H9 (cell line): ENCODE measurements at regions not wholly inside any gene's neighbourhood (a gene's known extent, or its start where the extent isn't known, plus 50 kb on each side); places are given as distances from the start of the nearest gene placed in this dataset.

Source experiments
- DNase-seq: peaks from one replicate; pipeline ENCODE4 v3.0.0-alpha.2; 2017
- H2AFZ ChIP-seq: one replicate; pipeline ENCODE4 v1.6.1; 2013; ENCODE audit warnings: mild to moderate bottlenecking, low read length, control low read depth, moderate library complexity
- H2AK5ac ChIP-seq: 2 replicates; pipeline ENCODE4 v1.6.1; 2013; ENCODE audit warnings: low read length, control low read depth, mixed read lengths; ENCODE audit not compliant: insufficient read length
- H2BK120ac ChIP-seq: one replicate; pipeline ENCODE4 v1.6.1; 2013; ENCODE audit warnings: low read depth, mild to moderate bottlenecking, low read length, control low read depth, inconsistent platforms; ENCODE audit not compliant: poor library complexity, severe bottlenecking
- H2BK12ac ChIP-seq: 2 replicates; pipeline ENCODE4 v1.6.1; 2013; ENCODE audit warnings: low read length, control low read depth, mixed read lengths, low read depth; ENCODE audit not compliant: insufficient read length
- H2BK15ac ChIP-seq: 2 replicates; pipeline ENCODE4 v1.6.1; 2013; ENCODE audit warnings: low read depth, low read length, control low read depth
- H2BK20ac ChIP-seq: one replicate; pipeline ENCODE4 v1.6.1; 2013; ENCODE audit warnings: low read depth, mild to moderate bottlenecking, low read length, control low read depth, inconsistent platforms; ENCODE audit not compliant: poor library complexity, severe bottlenecking
- H2BK5ac ChIP-seq: 2 replicates; pipeline ENCODE4 v1.6.1; 2013; ENCODE audit warnings: low read length, control low read depth, mixed read lengths; ENCODE audit not compliant: insufficient read length
- H3K14ac ChIP-seq: 2 replicates; pipeline ENCODE4 v1.6.1; 2013; ENCODE audit warnings: low read length, control low read depth; ENCODE audit not compliant: insufficient read depth
- H3K18ac ChIP-seq: 2 replicates; pipeline ENCODE4 v1.6.1; 2013; ENCODE audit warnings: low read depth, mild to moderate bottlenecking, mixed read lengths, low read length, control low read depth; ENCODE audit not compliant: insufficient read length
- H3K23ac ChIP-seq: 2 replicates; pipeline ENCODE4 v1.6.1; 2013; ENCODE audit warnings: low read length, control low read depth, mixed read lengths, low read depth; ENCODE audit not compliant: insufficient read length
- H3K23me2 ChIP-seq: 2 replicates; pipeline ENCODE4 v1.6.1; 2013; ENCODE audit warnings: low read depth, mild to moderate bottlenecking, mixed read lengths, low read length, control low read depth; ENCODE audit not compliant: insufficient read length, poor library complexity, severe bottlenecking
- H3K27ac ChIP-seq: 2 replicates; pipeline ENCODE4 v1.5.1; 2013; ENCODE audit warnings: low read length, control low read depth, mixed read lengths, low read depth; ENCODE audit not compliant: insufficient read length
- H3K27me3 ChIP-seq: 2 replicates; pipeline ENCODE4 v1.6.1; 2013; ENCODE audit warnings: low read length, control low read depth, inconsistent platforms; ENCODE audit not compliant: insufficient read depth
- H3K4ac ChIP-seq: 2 replicates; pipeline ENCODE4 v1.6.1; 2013; ENCODE audit warnings: low read depth, mild to moderate bottlenecking, control low read depth, inconsistent platforms, low read length, moderate library complexity
- H3K4me1 ChIP-seq: 2 replicates; pipeline ENCODE4 v1.6.1; 2013; ENCODE audit warnings: low read length, control low read depth, inconsistent platforms; ENCODE audit not compliant: insufficient read depth
- H3K4me2 ChIP-seq: 2 replicates; pipeline ENCODE4 v1.6.1; 2013; ENCODE audit warnings: low read length, control low read depth, mixed read lengths; ENCODE audit not compliant: insufficient read length, insufficient read depth
- H3K56ac ChIP-seq: 2 replicates; pipeline ENCODE4 v1.6.1; 2013; ENCODE audit warnings: low read depth, mild to moderate bottlenecking, mixed read lengths, low read length, control low read depth; ENCODE audit not compliant: insufficient read length
- H3K79me1 ChIP-seq: 2 replicates; pipeline ENCODE4 v1.6.1; 2013; ENCODE audit warnings: low read depth, mild to moderate bottlenecking, moderate library complexity, low read length, control low read depth, inconsistent platforms; ENCODE audit not compliant: insufficient read depth, poor library complexity, severe bottlenecking
- H3K79me2 ChIP-seq: 2 replicates; pipeline ENCODE4 v1.6.1; 2013; ENCODE audit warnings: low read length, control low read depth, inconsistent platforms; ENCODE audit not compliant: insufficient read depth
- H3K9ac ChIP-seq: 2 replicates; pipeline ENCODE4 v1.6.1; 2013; ENCODE audit warnings: low read length, control low read depth, mixed read lengths; ENCODE audit not compliant: insufficient read length; ENCODE audit errors: extremely low read depth
- H3K9me3 ChIP-seq: one replicate; pipeline ENCODE4 v1.6.1; 2013; ENCODE audit warnings: low read depth, low read length, inconsistent platforms; ENCODE audit not compliant: control insufficient read depth
- H3T11ph ChIP-seq: one replicate; pipeline ENCODE4 v1.6.1; 2013; ENCODE audit warnings: mild to moderate bottlenecking, low read length, control low read depth, inconsistent platforms
- H4K20me1 ChIP-seq: one replicate; pipeline ENCODE4 v1.6.1; 2013; ENCODE audit not compliant: control insufficient read depth, insufficient read length, insufficient read depth
- H4K5ac ChIP-seq: 2 replicates; pipeline ENCODE4 v1.6.1; 2013; ENCODE audit warnings: low read depth, mild to moderate bottlenecking, mixed read lengths, low read length, control low read depth; ENCODE audit not compliant: insufficient read length
- H4K8ac ChIP-seq: replicated peaks from 2 replicates; pipeline ENCODE4 v1.6.1; 2013; ENCODE audit warnings: low read length, control low read depth, mixed read lengths, low read depth; ENCODE audit not compliant: insufficient read length
- H4K91ac ChIP-seq: 2 replicates; pipeline ENCODE4 v1.6.1; 2013; ENCODE audit warnings: low read depth, mild to moderate bottlenecking, moderate library complexity, mixed read lengths, low read length, control low read depth; ENCODE audit not compliant: insufficient read length
- H3K27ac Mint-ChIP-seq, 3 experiments: 2 replicates in 2 of 3; 3 replicates in 1 of 3; pipeline ENCODE4 v1.8.0; 2020 to 2021; ENCODE audit warnings: mixed read lengths in 3 of 3, mild to moderate bottlenecking in 1 of 3, moderate library complexity in 1 of 3
- H3K27me3 Mint-ChIP-seq: 2 replicates; pipeline ENCODE4 v1.8.0; 2021; ENCODE audit warnings: low read depth, mild to moderate bottlenecking, moderate library complexity, mixed read lengths
- H3K36me3 Mint-ChIP-seq, 3 experiments: 2 replicates in 2 of 3; 3 replicates in 1 of 3; pipeline ENCODE4 v1.8.0; 2020 to 2021; ENCODE audit warnings: low read depth in 3 of 3, mixed read lengths in 3 of 3; ENCODE audit not compliant: insufficient read depth in 1 of 3
- H3K4me1 Mint-ChIP-seq, 2 experiments: 2 replicates each; pipeline ENCODE4 v1.8.0; 2020; ENCODE audit warnings: mixed read lengths in 2 of 2
- H3K4me3 Mint-ChIP-seq, 2 experiments: 2 replicates in 1 of 2; 3 replicates in 1 of 2; pipeline ENCODE4 v1.8.0; 2020 to 2021; ENCODE audit warnings: mild to moderate bottlenecking in 2 of 2, mixed read lengths in 2 of 2, moderate library complexity in 1 of 2
- H3K9me3 Mint-ChIP-seq, 2 experiments: 2 replicates in 1 of 2; 3 replicates in 1 of 2; pipeline ENCODE4 v1.8.0; 2020; ENCODE audit warnings: mild to moderate bottlenecking in 2 of 2, mixed read lengths in 2 of 2, moderate library complexity in 1 of 2
- CTCF ChIP-seq: fragments of 200-600 bp; sonication (generic); conservative IDR thresholded peaks from 3 replicates; pipeline ENCODE4 v1.8.0; 2021; ENCODE audit warnings: antibody characterized with exemption, mild to moderate bottlenecking
- WGBS: extraction: QIAGEN DNeasy Blood & Tissue Kit; methylation state at CpG from one replicate; pipeline ENCODE4 v1.1.7; 2013; ENCODE audit warnings: missing lambda C conversion rate, low lambda C conversion rate, mixed read lengths; ENCODE audit not compliant: insufficient read length; ENCODE audit errors: extremely low coverage; 5-methylcytosine and 5-hydroxymethylcytosine counted together

GRCh38 chr20:60115451-60115850 lies 157.2 kb downstream of the CDH26 start:
- no peak overlapping the region for H3K23ac ChIP-seq
- no peaks in the 10 kb centered on the region for H3K23me2 ChIP-seq
- no peaks in the 10 kb centered on the region for H3K79me2 ChIP-seq
- H2BK5ac ChIP-seq = no peak overlapping the region
- no peaks in the 10 kb centered on the region for H3K9me3 ChIP-seq
- H2AK5ac ChIP-seq = no peak overlapping the region
- no peaks in the 10 kb centered on the region for H3K4me1 Mint-ChIP-seq
- H3K79me1 ChIP-seq = no peaks in the 10 kb centered on the region
- H2AFZ ChIP-seq = no peak overlapping the region
- no peak overlapping the region for H3K27ac Mint-ChIP-seq
- no peak overlapping the region for H4K8ac ChIP-seq
- H3K4me1 ChIP-seq = no peaks in the 10 kb centered on the region; the same call in 1 of the 2 replicates
- no peak overlapping the region for H2BK20ac ChIP-seq
- WGBS = no CpG with 5 or more reads among the region's 6 CpGs
- no peak overlapping the region for H3K27ac ChIP-seq
- H3K27me3 Mint-ChIP-seq = peaks cover 71% of the 10 kb centered on the region
- H3K4me3 Mint-ChIP-seq = no peak overlapping the region
- no peaks in the 10 kb centered on the region for H3K9me3 Mint-ChIP-seq
- TF ChIP-seq CTCF = no peak
- H3K36me3 Mint-ChIP-seq = no peaks in the 10 kb centered on the region
- H2BK15ac ChIP-seq = no peak overlapping the region
- H3K18ac ChIP-seq = no peak overlapping the region
- DNase-seq = no peak
- H3K27me3 ChIP-seq = no peaks in the 10 kb centered on the region; the same call in 1 of the 2 replicates
- no peak overlapping the region for H3K9ac ChIP-seq
- no peak overlapping the region for H3K14ac ChIP-seq
- H4K91ac ChIP-seq = no peak overlapping the region
- no peak overlapping the region for H4K5ac ChIP-seq
- H3K4me2 ChIP-seq = no peak overlapping the region
- no peak overlapping the region for H2BK120ac ChIP-seq
- H3T11ph ChIP-seq = no peak overlapping the region
- H3K4ac ChIP-seq = no peak overlapping the region
- no peak overlapping the region for H3K56ac ChIP-seq
- H4K20me1 ChIP-seq = no peaks in the 10 kb centered on the region
- no peak overlapping the region for H2BK12ac ChIP-seq
